HTR-8/SVneo (cell line): ENCODE measurements at regions not wholly inside any gene's neighbourhood (a gene's known extent, or its start where the extent isn't known, plus 50 kb on each side); places are given as distances from the start of the nearest gene placed in this dataset.

Experiments
- DNase-seq: peaks from one replicate; pipeline ENCODE4 v3.0.0; 2011; ENCODE audit warnings: low spot score, mixed read lengths; ENCODE audit not compliant: insufficient read length
- FAIRE-seq: peaks from 2 replicates; lab custom pipeline; 2011; peaks lifted over from hg19 to GRCh38; lab: Jason Lieb, UNC

- DNase-seq (no peak), FAIRE-seq (no peak)
Measured at GRCh38 chr3:43885908-43886618, 195.3 kb downstream of the ABHD5 start.

GRCh38 chr3:43892061-43892460 lies 201.3 kb downstream of the ABHD5 start:
- no peak for DNase-seq
- FAIRE-seq = no peak

GRCh38 chr3:43892526-43892925 lies 201.8 kb downstream of the ABHD5 start:
- DNase-seq (no peak), FAIRE-seq (no peak)

GRCh38 chr3:43893727-43894126 lies 203.0 kb downstream of the ABHD5 start:
- FAIRE-seq = no peak

GRCh38 chr3:43894176-43895049 lies 203.7 kb downstream of the ABHD5 start:
- no peak for FAIRE-seq
- DNase-seq = no peak

More at GRCh38 chr3:43893727-43894126, 203.0 kb downstream of the ABHD5 start:
- no peak for DNase-seq

- no peak for DNase-seq
- FAIRE-seq = no peak
Measured at GRCh38 chr3:43895573-43895972, 204.8 kb downstream of the ABHD5 start.

- DNase-seq = no peak
Measured at GRCh38 chr3:43902415-43902814, 211.7 kb downstream of the ABHD5 start.

GRCh38 chr3:43905157-43905556 lies 214.4 kb downstream of the ABHD5 start:
- DNase-seq (no peak), FAIRE-seq (no peak)

More at GRCh38 chr3:43902415-43902814, 211.7 kb downstream of the ABHD5 start:
- no peak for FAIRE-seq

- DNase-seq (no peak), FAIRE-seq (no peak)
Measured at GRCh38 chr3:43906849-43907507, 216.2 kb downstream of the ABHD5 start.

GRCh38 chr3:43907508-43907858 lies 216.7 kb downstream of the ABHD5 start:
- no peak for DNase-seq
- no peak for FAIRE-seq

GRCh38 chr3:43908456-43908855 lies 217.7 kb downstream of the ABHD5 start:
- no peak for DNase-seq
- no peak for FAIRE-seq

- FAIRE-seq = no peak
- no peak for DNase-seq
Measured at GRCh38 chr3:43909149-43909548, 218.4 kb downstream of the ABHD5 start.

GRCh38 chr3:43910750-43911149 lies 220.0 kb downstream of the ABHD5 start:
- DNase-seq (no peak), FAIRE-seq (no peak)

- FAIRE-seq (no peak), DNase-seq (no peak)
Measured at GRCh38 chr3:43913036-43913948, 222.6 kb downstream of the ABHD5 start.

GRCh38 chr3:43914269-43914668 lies 223.5 kb downstream of the ABHD5 start:
- FAIRE-seq (no peak), DNase-seq (no peak)

- FAIRE-seq (no peak), DNase-seq (no peak)
Measured at GRCh38 chr3:43915546-43915945, 224.8 kb downstream of the ABHD5 start.

GRCh38 chr3:43917361-43917760 lies 226.6 kb downstream of the ABHD5 start:
- DNase-seq (no peak), FAIRE-seq (no peak)

GRCh38 chr3:43919029-43919428 lies 228.3 kb downstream of the ABHD5 start:
- FAIRE-seq (no peak), DNase-seq (no peak)

GRCh38 chr3:43921056-43921648 lies 230.4 kb downstream of the ABHD5 start:
- FAIRE-seq = no peak
- DNase-seq = no peak

- DNase-seq (no peak), FAIRE-seq (no peak)
Measured at GRCh38 chr3:43922374-43922773, 231.6 kb downstream of the ABHD5 start.
